DMS79 (cell line): ENCODE measurements at regions not wholly inside any gene's neighbourhood (a gene's known extent, or its start where the extent isn't known, plus 50 kb on each side); places are given as distances from the start of the nearest gene placed in this dataset.
A peak's percentile ranks its signal among the peaks of the same experiment; 100 is the strongest.
"Not testable (repeated sequence)": the region's sequence is repeated elsewhere in the genome, so short reads cannot be mapped to it uniquely, and the experiment has no call there.

Experiments used
- DNase-seq: peaks from one replicate; lab custom pipeline; 2025; lab: John Stamatoyannopoulos, UW

DNA sequence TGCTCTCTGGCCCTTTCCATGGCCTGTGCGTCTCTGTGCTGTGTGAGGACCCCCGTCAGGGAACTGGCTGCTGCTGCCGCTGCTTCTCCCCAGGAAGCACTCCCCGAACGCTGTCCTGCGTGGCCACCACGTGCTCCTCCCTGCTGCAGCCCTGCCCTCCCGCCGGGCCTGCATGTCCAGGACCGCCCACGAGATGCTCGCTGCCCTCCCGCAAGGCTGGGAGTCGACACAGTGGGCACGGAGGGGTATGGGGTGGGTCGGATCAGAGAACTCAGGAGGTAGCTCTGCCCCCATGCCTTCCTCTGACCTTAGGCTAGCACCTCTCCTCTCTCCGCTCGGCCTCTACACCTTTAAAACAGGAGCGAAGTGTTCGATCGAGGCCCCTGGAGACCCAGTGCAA lies 171.9 kb upstream of the AJAP1 start:
- no peak for DNase-seq

DNA sequence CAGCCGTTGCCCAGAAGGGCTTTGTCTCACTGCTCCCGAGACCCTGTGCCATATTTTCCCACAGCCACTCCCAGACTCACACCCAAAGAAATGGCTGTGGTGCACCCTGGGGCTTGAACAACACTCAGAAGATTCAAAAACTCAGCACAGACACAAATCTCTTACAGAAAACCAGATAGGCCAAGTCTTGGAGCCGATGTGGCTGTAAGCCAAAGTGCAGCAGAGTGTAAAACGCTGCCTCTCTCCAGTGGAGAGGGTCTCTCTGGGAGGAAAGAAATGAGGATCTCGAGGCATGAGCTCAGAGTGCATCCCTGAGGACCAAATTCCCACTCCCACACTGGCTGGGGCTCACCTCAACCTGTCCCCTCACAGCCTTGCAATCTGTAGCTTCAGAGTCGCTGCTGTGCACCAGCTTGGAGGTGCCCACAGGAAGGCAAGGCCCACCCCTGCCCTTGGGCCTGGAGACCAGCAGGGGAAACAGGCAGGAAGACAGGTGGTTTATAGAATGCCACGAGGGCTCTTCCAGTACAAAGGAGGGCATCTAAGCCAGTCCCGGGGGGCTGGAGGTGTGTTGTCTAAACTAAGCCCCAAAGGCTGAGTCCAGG lies 171.3 kb upstream of the AJAP1 start:
- peak; percentile 87 for DNase-seq

DNA sequence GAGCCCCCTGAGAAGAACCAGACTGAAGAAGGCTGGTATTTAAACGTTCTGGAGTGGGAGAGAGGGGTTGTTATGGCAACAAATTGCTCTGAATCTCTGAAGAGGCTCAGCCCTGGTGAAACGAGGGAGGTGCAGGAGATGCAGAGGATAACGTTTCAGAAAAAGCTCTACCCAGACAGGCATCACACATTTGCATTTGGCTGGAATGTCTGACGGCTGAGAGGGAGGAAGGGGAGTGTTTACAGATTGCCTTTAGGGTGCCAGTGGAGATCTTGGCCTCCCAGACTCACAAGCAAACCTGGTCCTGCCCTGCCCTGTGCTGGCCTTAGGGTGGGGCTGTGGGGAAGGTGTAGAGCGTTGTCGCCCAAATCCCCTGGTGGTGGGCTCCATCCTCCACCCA lies 169.0 kb upstream of the AJAP1 start:
- peak; percentile 89 for DNase-seq

DNA sequence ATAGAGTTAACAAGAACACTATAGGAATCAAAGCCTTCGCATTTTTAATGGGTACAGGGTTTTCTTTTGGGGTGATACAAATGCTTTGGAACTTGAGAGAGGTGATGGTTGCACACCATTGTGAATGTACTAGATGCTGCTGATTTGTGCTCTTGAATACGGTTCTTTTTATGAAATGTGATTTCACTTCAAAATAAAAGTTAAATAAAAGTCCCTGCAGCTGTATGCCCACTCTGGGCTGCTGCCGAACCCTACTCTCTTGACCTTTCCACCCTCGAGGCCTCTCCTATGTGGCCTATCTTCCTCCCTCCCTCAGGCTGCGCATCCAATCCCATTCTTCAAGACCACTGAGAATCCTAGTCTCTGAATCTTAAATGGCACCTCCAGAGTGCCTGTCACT lies 168.5 kb upstream of the AJAP1 start:
- DNase-seq, result no peak

DNA sequence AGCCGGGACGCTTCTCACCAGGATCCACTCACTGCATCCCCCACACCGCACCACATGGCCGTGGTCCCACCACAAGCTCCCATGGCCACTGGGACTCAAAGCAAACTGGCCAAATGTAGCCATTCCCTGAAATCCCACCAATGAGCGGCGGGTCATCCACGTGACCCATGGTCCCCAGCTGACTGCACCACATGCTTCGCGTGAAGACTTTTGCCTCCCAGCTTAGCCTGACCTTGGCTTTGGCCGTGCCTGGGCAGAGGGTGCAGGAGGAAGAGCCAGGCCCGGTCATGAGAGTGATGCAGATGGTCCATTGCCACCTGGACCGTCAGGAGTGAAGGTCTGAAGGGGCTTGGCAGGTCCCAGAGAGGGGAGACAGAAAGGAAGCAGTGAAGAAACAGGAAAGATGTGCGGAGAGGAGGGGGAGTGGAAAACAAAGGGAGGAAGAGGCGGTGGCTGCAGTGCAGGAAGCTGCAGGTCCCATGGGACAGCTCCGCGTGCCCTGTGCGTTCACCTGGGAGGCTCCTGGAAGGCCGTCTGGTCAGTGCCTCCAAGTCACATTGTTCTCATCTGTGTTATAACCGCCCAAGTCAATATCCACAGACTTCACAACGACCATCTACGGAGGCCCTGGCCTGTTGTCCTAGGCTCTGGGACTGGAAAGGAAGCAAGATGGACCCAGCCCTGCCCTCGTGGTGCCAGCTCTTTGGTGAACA lies 167.8 kb upstream of the AJAP1 start:
- no peak for DNase-seq

DNA sequence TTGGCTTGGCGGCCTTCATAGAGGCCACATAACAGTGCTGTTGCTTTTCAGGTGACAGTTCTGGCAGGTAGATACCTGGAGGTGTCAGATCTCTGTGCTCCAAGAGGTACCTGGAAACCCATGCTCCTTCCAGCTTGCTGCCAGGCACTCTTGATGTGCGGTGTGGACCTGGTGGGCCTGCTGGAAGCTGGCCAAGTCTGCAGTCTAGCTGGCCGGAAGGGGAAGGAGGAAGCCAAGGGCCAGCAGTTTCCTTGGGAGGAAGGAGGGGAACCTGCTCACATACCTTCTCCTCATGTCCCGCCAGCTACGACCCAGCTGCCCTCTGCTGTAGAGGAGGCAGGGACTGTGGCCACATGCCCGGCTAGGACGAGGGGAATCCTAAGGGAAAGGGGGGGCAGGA lies 166.4 kb upstream of the AJAP1 start:
- DNase-seq, result no peak

DNA sequence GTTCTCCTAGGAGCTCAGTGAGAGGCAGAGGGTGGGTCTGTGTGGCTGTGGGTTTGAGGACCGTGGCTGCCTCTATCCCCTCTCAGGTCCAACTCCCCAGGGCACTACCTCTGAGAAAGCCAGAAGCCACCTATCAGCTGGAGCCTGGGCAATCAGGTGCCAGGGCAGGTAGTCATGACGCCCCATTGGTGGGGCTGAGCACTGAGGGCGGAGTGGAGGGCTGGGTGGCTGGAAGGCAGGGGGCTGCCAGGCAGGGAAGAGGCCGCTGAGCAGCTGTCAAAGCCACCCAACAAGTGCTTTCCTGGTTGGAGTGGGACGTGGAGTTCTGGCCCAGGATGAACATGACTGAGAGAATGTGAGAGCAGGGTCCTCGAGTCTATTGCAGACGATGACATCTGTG lies 164.9 kb upstream of the AJAP1 start:
- no peak for DNase-seq

DNA sequence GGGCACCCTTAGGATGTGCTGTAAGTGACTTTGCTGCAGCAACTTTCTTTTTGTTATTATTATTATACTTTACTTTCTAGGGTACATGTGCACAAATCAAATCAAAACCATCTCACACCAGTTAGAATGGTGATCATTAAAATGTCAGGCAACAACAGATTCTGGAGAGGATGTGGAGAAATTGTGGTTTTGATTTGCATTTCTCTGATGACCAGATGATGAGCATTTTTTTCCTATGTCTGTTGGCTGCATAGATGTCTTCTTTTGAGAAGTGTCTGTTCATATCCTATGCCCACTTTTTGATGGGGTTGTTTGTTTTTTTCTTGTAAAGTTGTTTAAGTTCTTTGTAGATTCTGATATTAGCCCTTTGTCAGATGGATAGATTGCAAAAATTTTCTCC lies 164.4 kb upstream of the AJAP1 start:
- DNase-seq, result not testable (repeated sequence)

DNA sequence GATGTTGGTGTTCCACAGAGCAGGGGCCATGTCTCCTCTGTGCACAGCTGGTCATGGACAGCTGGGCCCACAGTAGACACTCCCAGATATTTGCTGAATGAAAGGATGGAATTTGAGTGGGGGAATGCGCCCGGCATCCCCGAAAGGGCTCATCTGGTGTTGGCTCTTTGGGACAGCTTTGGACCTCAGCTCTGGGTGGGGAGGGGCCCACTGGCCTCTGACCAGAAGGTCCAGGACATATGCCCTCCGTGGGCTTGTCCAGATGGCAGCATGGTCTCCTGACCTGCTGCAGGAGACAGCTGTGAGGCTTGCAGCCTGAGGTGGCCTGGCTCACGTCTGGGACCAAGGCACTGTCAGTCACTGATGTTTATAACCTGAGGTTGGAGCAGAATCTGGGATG lies 160.4 kb upstream of the AJAP1 start:
- no peak for DNase-seq

DNA sequence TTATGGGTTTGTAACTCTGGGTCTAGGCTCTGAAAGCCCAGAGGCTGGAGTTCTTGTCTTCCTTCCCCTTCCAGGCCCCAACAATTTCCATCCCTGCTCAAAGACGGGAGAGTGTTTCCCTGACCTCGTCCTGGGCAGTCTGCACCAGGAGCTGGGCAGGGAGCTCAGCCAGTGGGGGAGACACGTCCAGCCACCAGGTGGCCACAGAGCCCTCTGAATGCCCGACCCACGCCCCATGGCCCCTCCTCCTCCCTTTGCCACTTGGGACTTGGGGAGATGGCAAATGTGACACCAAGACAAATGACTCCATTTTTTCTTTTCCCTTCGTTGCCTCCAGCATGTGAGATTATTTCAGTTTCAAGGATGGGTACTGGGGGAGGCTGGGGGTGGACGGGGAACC lies 159.9 kb upstream of the AJAP1 start:
- DNase-seq, result no peak

DNA sequence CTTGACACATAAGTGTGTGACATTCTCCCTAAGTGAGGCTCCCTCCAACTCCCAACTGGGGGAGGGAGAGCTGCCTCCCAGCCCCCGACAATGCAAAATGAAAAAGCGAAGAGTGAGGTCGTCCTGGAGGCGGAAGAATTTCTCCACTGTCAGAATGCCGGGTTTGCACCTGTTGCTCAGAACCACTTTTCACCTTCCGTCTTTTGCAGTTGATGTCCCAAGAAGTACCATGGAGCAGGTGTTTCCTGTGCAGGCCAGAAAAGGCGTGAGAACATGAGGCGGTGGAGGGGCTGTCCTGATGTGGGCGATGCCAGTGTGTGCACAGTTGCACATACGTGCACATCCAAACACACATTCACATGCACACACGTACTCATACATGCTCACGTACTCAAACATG lies 158.6 kb upstream of the AJAP1 start:
- no peak for DNase-seq

DNA sequence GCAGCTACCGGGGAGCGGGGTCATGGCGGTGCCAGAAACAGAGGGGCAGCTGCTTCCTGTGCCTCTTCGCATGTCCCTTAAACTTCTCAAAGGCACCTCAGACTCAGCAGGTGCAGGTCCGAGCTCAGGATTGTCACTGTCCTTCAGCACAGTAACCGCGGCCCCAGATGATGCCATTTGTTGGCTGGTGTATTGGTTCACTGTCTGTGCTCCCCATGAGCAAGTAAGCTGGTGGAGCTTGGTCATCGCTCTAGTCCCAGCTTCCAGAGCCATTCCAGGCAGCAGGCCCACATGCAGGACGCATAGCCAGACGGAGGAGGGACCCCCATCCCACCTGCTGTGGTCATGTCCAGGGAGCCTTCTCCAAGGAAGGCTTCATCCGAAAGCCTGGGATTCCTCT lies 154.0 kb upstream of the AJAP1 start:
- DNase-seq, result no peak

DNA sequence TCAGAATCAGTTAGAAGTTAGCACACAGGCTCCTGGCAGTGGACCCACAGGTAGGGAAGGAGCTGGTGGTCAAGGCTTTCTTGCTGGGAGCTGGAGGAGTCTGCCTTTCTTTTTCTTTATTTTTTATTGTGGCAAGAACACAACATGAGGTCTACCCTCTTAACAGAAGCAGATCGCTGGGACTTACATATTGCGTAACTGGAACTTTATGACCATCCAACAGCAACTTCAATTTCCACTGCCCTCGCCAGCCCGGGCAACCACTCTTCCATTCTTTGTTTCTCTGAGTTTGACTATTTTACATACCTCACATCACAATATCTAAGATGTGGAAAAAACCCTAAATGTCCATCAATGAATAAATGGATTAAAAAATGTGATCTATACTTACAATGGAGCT lies 147.8 kb upstream of the AJAP1 start:
- DNase-seq, result no peak

DNA sequence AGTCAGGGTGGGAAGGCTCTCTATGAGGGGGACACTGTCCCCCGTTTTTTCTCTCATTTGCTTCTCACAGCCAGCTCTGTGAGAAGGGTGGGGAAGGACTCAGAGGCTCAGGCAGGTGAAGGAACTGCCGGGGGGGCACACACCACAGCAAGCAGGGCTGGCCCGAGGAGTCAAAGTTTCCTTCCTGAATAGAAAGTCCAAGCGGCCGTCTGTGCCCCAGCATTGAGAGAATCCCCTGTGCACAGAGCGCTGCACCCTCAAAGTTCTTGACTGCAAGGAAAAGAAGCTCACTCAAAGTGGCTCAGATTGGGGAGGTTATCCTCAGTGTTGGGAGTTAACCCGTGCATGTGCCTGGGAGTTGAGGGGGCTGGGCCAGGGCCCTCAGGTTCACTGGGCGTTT lies 145.2 kb upstream of the AJAP1 start:
- no peak for DNase-seq

DNA sequence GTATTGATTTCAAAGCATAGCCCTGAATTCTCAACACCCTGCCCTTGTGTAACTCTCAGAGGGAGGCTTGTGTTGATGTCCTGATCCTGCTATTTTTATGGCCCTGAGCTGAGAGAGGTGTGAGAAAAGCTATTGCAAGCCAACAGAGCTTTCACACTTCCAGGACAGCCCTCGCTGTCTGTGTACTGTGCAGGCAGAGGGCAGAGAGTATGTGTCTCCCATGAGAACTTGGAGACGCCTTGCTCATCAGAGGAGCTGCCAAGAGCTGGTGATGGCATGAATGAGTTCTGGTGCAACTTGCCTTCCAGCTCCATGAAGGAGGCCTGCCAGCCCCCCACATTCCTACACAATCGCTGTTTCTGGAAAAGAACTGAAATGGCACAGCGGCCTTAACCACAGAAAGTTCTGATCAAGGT lies 144.1 kb upstream of the AJAP1 start:
- no peak for DNase-seq

DNA sequence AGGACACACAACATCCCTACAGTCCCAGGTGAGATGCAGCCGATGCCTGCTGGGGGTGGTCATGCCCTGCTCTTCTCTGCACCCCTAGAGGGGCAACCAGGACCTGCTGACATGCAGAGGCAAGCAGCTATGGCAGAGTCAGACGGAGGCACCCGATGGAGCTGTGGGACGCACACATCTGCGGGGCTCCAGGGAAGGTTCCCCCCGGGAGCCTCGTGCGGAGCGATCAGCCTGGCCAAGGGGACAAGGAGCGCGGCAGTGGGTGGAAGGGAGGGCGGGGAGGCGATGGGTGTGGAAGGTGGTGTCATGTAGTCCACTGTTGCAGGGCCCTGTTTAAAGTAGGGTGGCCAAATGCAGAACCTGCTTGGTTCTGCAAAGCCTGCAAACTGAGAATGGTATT lies 143.0 kb upstream of the AJAP1 start:
- no peak for DNase-seq

DNA sequence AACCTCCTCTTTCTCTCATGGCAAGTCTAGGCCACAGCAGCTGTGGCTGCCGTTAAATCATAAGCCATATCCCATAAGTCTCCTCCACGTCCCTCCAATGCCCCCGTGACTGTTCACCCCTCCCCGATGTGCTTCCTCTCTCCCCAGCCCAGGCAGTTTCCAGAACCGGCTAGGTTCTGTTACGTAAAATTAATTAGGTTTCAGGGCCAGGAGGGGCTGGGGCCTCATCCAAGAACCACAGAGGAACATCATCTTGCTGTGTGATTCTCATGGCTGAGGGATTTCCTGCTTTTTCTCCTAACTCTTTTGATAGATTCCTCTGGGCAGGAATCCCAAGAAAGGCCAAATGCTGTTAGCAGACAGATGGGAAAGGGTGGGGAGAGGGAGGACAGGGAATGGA lies 141.8 kb upstream of the AJAP1 start:
- no peak for DNase-seq

DNA sequence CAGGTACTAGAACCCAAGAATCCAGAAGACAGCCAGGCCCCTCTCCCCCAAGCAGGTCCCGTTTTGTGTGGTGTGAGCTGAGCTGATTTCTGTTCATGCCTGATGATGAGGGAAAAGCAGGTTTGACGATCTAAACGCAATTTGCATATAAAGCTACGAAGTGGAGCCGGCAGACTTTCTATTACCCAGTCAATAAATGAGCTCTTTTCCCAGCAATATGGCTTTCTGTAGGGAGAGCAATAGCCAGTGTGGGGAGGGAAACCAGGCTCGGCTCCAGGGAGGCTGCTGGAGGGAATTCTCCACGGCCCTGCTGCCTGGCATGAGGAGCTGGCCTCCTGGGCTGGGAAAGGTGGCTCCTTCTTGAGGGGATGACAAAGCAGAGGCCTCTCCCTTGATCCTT lies 140.7 kb upstream of the AJAP1 start:
- DNase-seq, result no peak

DNA sequence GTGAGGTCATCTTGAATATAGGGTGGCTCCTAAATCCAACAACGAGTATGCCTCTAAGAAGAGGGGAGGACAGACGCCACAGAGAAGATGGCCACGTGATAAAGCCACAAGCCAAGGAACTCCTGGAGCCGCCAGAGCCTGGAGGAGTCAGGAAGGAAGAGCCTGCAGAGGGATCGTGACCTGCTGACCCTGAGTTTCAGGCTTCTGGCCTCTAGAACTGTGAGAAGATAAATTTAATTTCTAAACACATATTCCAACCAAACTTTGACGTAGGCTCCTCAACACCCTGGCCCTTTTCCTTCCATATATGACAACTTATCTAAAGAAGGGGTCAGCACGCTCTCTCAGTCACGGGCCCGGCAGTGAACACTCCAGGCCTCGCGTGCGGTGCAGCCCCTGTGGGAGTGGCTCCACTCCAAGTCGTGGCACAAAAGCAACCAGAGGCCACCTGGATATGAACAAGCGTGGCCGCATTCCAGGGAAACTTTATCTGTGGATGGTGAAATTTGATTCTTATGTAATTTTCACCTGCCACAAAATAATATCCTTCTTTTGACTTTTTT lies 138.6 kb upstream of the AJAP1 start:
- no peak for DNase-seq

DNA sequence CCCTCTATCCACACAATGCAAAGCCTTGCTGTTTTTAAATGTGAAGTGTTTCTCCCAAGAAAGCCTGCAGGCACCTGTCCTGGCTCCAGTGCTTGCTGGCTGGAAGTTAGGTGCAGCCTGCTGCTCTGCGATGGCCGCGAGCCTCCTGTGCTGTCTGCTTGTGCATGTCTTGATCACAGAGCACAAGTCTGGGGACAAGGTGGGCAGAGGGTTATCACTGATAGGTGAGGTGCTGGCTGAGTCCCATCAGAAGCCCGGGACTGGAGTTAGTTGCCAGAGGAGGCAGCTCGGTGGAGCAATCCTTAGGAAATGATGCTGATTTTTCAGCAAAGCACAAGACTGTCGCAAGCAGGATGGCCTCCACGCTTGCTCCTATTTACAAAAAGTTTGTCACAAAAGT lies 137.8 kb upstream of the AJAP1 start:
- DNase-seq, result no peak

DNA sequence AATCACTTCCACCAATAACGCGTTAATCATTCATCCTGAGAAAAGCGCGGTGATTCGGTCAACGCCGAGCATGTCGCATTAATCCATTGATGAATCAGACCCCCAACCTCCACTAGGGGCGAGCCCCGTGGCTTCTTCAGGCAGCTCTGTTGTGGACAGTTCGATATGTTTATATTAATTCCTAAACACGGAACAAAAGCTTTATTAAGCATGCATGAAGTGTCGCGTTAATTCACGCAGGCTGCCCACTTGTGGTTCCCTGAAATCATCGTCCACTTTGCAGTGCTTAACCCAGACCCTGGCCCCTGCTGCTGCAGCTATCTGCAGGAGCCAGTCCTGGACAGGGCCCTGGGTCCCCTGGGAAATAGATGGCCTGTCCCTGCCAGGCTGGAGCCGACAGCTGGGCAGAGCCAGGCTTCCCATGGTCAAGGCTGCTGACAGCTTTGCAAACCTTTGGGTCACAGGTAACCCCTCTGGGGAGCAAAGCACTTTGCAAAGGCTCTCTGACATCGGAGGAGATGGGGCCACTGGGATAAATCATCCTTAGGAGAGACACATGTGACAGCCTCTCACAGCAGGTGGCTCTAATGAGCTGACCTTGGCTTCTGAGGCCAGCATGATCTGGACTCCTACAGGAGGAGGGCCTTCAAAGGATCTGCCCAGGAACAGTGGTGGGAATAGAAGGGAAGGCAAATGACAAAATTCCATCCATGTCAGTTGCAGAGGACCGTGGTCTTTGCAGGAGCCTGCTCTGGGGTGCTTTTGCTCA lies 137.0 kb upstream of the AJAP1 start:
- DNase-seq, result no peak

DNA sequence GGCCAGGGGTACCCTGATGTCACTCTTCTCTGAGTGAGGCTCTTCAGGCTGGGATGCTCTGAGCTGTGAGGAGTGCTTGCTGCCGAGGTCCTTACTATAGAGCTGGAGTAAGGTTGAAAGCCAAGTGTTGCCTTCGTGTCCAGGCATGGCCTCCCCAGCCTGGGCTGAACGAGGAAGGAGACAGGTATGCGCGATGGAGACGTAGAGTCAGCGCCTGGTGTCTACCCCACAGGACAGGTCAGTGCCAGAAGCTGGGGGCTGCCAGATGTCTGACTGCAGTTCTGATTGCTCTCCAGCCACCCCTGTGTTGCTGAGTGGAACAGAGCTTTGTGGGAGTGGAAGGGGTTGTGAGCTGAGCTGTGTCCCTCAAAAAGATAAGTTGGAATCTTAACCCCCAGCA lies 135.8 kb upstream of the AJAP1 start:
- no peak for DNase-seq

DNA sequence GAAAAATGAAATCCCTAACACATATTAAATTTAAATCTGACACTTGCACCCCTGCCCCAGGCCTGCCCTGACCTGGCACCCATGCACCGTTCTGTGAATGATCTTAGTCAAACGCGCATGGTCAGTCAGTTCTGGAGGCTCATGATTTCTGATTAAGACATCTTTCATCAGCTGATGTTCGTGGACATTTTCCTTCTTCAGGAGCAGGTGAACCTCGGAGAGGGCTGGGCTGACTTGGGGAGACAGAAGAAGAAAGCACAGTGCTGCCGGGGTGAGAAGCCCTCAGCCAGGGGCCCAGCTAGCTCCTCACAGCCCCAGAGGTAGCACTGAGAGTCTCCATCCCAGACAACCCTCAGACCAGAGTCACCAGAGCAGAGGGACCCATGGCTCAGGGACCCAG lies 134.5 kb upstream of the AJAP1 start:
- no peak for DNase-seq
